ENCODE measurements at regions not wholly inside any gene's neighbourhood (a gene's known extent, or its start where the extent isn't known, plus 50 kb on each side); places are given as distances from the start of the nearest gene placed in this dataset.

DNA sequence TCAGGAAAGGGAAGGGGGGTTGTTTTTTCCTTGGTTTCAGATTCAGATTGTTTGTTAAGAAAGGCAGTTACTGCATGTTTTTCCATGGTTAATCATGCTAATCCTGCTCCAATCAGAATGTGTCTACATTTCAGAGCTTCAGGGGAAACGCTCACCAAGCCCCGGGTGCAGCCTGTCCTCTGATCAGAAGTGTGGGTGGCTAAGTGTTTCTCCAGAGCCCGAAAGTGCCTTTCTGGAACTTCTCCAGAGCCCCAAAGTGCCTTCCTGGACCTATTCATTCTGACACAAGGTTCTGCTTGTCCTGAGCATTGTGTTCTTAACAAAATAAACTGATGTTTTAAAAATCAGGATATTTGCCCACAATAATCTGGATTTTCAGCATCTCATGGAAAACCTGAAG, 359.0 kb upstream of the ZNF521 start:
- no peak for DNase-seq (ENCODE audit: extremely low spot score)
- TF ChIP-seq, protein P1, sequence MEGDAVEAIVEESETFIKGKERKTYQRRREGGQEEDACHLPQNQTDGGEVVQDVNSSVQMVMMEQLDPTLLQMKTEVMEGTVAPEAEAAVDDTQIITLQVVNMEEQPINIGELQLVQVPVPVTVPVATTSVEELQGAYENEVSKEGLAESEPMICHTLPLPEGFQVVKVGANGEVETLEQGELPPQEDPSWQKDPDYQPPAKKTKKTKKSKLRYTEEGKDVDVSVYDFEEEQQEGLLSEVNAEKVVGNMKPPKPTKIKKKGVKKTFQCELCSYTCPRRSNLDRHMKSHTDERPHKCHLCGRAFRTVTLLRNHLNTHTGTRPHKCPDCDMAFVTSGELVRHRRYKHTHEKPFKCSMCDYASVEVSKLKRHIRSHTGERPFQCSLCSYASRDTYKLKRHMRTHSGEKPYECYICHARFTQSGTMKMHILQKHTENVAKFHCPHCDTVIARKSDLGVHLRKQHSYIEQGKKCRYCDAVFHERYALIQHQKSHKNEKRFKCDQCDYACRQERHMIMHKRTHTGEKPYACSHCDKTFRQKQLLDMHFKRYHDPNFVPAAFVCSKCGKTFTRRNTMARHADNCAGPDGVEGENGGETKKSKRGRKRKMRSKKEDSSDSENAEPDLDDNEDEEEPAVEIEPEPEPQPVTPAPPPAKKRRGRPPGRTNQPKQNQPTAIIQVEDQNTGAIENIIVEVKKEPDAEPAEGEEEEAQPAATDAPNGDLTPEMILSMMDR (IDR thresholded peaks at IDR 0.05; ENCODE audit: control extremely low read depth, extremely low read depth, low read depth, missing control alignments), result no peak
- ChIA-PET CTCF (interaction anchor here (1.3 kb wide), 1 partner anchor 17 kb away, joined by 3 read pairs; no protein-coding TSS in a partner anchor), POLR2A (no interaction called here)

DNA sequence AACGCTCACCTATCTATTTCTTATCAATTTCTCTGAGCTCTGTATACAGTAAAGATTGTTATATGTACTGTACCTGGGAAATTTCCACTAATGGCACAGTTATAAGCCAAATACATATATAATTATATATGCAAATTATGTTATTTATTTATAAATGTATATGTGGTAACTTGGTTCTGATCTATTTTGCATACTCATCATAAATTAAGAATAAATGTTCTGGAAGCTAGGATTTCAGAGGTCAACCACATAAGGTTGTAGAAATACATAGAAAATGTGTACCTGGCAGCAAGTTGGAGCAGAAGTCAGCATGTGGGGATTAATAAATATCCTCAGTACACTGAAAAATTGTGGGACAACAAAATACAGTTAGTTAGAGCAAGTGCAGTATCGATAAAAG, 353.7 kb upstream of the ZNF521 start:
- ChIA-PET CTCF (no interaction called here), POLR2A (no interaction called here)
- no peak for DNase-seq (ENCODE audit: extremely low spot score)
- TF ChIP-seq, protein P1 (IDR thresholded peaks at IDR 0.05; ENCODE audit: control extremely low read depth, extremely low read depth, low read depth, missing control alignments), result no peak

DNA sequence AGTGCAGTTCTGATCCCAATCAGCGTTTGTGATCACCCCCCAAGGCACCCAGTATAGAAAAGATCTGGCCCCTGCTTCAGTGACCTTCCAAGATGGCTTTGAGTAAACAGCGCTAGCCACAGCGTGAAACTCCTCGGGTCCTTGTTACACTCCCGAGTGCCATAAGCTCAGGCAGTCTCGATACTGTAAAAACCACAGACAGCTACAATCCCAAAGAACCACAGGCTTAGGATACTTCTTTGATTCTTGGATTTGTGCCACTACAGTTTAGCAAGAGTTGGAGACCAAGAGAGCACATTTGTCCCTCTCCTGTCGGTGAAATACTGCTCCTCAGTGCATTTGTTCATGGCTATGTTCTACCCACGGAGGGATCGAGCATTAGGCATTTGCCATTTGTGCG, 352.5 kb upstream of the ZNF521 start:
- TF ChIP-seq, protein P1 (IDR thresholded peaks at IDR 0.05; ENCODE audit: control extremely low read depth, extremely low read depth, low read depth, missing control alignments), result no peak
- POLR2A ChIA-PET, result no interaction called here
- CTCF ChIA-PET, result interaction anchor here (1.6 kb wide), 1 partner anchor 9 kb away, joined by 4 read pairs; no protein-coding TSS in a partner anchor
- DNase-seq (ENCODE audit: extremely low spot score), result no peak

DNA sequence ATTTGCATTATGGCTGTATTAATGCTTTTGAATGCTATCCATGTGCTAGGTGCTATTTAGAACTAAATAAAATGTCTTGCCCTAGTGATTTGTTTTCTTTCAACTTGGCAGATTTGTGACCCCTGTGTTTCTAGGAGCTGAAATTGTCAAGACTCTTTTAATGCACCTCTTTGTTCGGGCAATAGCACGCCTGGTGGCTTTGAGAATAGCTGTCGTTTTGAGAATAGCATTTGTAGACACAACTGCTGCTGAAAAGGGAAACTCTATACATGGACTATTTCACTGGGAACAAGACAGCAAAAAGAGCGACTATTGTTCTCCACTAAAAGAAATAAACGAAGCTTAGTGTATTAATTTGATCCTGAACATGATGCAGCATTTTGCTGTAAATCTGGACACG, 352.1 kb upstream of the ZNF521 start:
- DNase-seq (ENCODE audit: extremely low spot score), result no peak
- TF ChIP-seq, protein P1 (IDR thresholded peaks at IDR 0.05; ENCODE audit: control extremely low read depth, extremely low read depth, low read depth, missing control alignments), result no peak
- POLR2A ChIA-PET, result no interaction called here
- CTCF ChIA-PET, result interaction anchor here (1.6 kb wide), 1 partner anchor 8 kb away, joined by 4 read pairs; no protein-coding TSS in a partner anchor

DNA sequence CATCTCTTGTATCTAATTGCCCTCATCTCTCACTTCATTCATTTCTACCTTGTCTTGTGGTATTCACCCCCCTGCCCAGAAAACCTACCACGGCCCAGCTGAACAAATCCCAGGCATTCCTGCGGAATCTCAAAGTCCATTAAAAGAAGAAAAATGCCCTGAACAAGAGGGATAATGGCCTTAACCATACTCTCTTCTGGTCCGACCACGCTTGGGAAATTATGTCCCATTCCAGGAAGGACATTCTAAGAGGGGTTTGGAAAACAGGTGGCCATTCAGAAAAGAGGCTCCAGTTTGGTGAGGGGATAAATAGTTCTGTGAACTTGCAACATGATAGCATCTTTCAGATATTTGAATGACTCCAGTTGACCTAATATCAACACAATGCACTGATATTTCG, 349.9 kb upstream of the ZNF521 start:
- TF ChIP-seq, protein P1 (IDR thresholded peaks at IDR 0.05; ENCODE audit: control extremely low read depth, extremely low read depth, low read depth, missing control alignments), result no peak
- ChIA-PET POLR2A (no interaction called here), CTCF (interaction anchor here (1.2 kb wide), 1 partner anchor 51 kb away, joined by 3 read pairs; no protein-coding TSS in a partner anchor)
- DNase-seq (ENCODE audit: extremely low spot score), result no peak

DNA sequence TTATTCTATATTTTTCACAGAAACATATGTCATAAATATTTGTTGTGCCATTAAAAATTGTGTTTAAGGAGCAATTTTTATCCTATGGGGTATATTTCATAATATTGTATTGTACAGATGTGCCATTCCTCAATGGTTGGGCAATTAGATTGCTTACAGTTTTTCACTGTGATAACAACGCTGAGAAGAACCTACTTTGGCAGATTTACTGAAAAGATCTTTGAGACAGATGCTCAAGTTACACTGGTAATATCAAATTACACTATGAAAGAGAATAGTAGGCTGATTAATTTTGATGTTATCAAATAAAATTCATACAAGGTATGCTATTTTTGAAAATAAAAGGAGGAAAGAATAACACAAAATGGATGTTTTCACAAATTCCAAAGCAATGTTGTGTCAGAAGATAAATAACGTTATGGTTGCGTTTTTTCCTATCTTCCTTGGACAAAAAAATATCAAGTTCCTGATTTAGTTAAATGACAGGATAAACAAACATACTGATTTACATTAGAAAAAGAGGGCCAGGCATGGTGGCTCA, 335.1 kb upstream of the ZNF521 start:
- ChIA-PET CTCF (no interaction called here), POLR2A (no interaction called here)
- DNase-seq (ENCODE audit: extremely low spot score), result no peak
- TF ChIP-seq, protein P1 (IDR thresholded peaks at IDR 0.05; ENCODE audit: control extremely low read depth, extremely low read depth, low read depth, missing control alignments), result no peak

All from GM10248 (cell line).